Loucy (cell line): ENCODE measurements at regions not wholly inside any gene's neighbourhood (a gene's known extent, or its start where the extent isn't known, plus 50 kb on each side); places are given as distances from the start of the nearest gene placed in this dataset.

Experiments used
- H2AFZ ChIP-seq: fragments of 200-600 bp; sonication (generic); 2 replicates; pipeline ENCODE4 v1.6.0; 2016; ENCODE audit warnings: antibody characterized with exemption, mild to moderate bottlenecking, low read length, moderate library complexity
- H3F3A ChIP-seq: fragments of 200-600 bp; 2 replicates; pipeline ENCODE4 v1.6.0; 2016; ENCODE audit warnings: antibody characterized with exemption, low read depth, mild to moderate bottlenecking
- H3K27me3 ChIP-seq: fragments of 200-600 bp; sonication (generic); 2 replicates; pipeline ENCODE4 v1.6.1; 2014; ENCODE audit warnings: low read length, mild to moderate bottlenecking; ENCODE audit not compliant: insufficient read depth, poor library complexity, severe bottlenecking
- H3K36me3 ChIP-seq: fragments of 200-600 bp; sonication (generic); 2 replicates; pipeline ENCODE4 v1.6.1; 2016; ENCODE audit warnings: low read length; ENCODE audit not compliant: insufficient read depth
- H3K4me1 ChIP-seq: fragments of 200-600 bp; sonication (generic); 2 replicates; pipeline ENCODE4 v1.5.1; 2014; ENCODE audit warnings: low read length, mild to moderate bottlenecking; ENCODE audit not compliant: insufficient read depth, poor library complexity, severe bottlenecking
- H3K4me2 ChIP-seq: fragments of 200-600 bp; sonication (generic); 2 replicates; pipeline ENCODE4 v1.6.0; 2014; ENCODE audit warnings: antibody characterized with exemption, low read length, low read depth, mild to moderate bottlenecking; ENCODE audit not compliant: poor library complexity, severe bottlenecking
- H3K4me3 ChIP-seq: fragments of 200-600 bp; sonication (generic); 2 replicates; pipeline ENCODE4 v1.5.1; 2014; ENCODE audit warnings: low read length, mild to moderate bottlenecking, mixed read lengths; ENCODE audit not compliant: poor library complexity, severe bottlenecking
- H3K79me2 ChIP-seq: fragments of 200-600 bp; sonication (generic); 2 replicates; pipeline ENCODE4 v1.6.1; 2014; ENCODE audit warnings: low read length; ENCODE audit not compliant: insufficient read depth
- H3K9ac ChIP-seq: fragments of 200-600 bp; sonication (generic); 2 replicates; pipeline ENCODE4 v1.6.0; 2014; ENCODE audit warnings: mild to moderate bottlenecking, low read depth, low read length, moderate library complexity; ENCODE audit not compliant: poor library complexity, severe bottlenecking
- H3K9me2 ChIP-seq: fragments of 200-600 bp; sonication (generic); replicated peaks from 2 replicates; pipeline ENCODE4 v1.6.1; 2016; ENCODE audit warnings: low read depth, low read length, mixed read lengths
- H3K9me3 ChIP-seq: fragments of 200-600 bp; sonication (generic); 2 replicates; pipeline ENCODE4 v1.6.1; 2014; ENCODE audit warnings: mild to moderate bottlenecking, antibody characterized with exemption, low read length, low read depth; ENCODE audit not compliant: insufficient read depth
- H4K20me1 ChIP-seq: fragments of 200-600 bp; sonication (generic); 2 replicates; pipeline ENCODE4 v1.6.0; 2014; ENCODE audit warnings: antibody characterized with exemption, low read length, mild to moderate bottlenecking; ENCODE audit not compliant: insufficient read depth, poor library complexity, severe bottlenecking
- EZH2phosphoT487 ChIP-seq: fragments of 200-600 bp; IDR thresholded peaks from 2 replicates; pipeline ENCODE4 v1.6.1; 2018; ENCODE audit warnings: antibody characterized with exemption, mild to moderate bottlenecking, moderate library complexity, borderline replicate concordance
- TF ChIP-seq, protein P1 (sequence below): fragments of 200-600 bp; sonication (generic); conservative IDR thresholded peaks from 2 replicates; pipeline ENCODE4 v1.5.1; 2014; ENCODE audit warnings: mild to moderate bottlenecking, antibody characterized with exemption, low read length

GRCh38 chr9:91004484-91004883 is 202.9 kb downstream of the SYK start:
- Histone ChIP-seq H3K4me3 (no peak overlapping the region), H3K9me3 (no peaks in the 10 kb centered on the region), H3K36me3 (no peaks in the 10 kb centered on the region), H2AFZ (no peak overlapping the region), H3K27me3 (no peaks in the 10 kb centered on the region), H3K4me1 (no peaks in the 10 kb centered on the region), H4K20me1 (no peaks in the 10 kb centered on the region), H3K9ac (no peak overlapping the region), H3K9me2 (no peaks in the 10 kb centered on the region), H3K4me2 (no peak overlapping the region), H3F3A (no peaks in the 10 kb centered on the region), H3K79me2 (no peaks in the 10 kb centered on the region)
- TF ChIP-seq, protein P1, sequence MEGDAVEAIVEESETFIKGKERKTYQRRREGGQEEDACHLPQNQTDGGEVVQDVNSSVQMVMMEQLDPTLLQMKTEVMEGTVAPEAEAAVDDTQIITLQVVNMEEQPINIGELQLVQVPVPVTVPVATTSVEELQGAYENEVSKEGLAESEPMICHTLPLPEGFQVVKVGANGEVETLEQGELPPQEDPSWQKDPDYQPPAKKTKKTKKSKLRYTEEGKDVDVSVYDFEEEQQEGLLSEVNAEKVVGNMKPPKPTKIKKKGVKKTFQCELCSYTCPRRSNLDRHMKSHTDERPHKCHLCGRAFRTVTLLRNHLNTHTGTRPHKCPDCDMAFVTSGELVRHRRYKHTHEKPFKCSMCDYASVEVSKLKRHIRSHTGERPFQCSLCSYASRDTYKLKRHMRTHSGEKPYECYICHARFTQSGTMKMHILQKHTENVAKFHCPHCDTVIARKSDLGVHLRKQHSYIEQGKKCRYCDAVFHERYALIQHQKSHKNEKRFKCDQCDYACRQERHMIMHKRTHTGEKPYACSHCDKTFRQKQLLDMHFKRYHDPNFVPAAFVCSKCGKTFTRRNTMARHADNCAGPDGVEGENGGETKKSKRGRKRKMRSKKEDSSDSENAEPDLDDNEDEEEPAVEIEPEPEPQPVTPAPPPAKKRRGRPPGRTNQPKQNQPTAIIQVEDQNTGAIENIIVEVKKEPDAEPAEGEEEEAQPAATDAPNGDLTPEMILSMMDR: no peak
- no peak for TF ChIP-seq EZH2phosphoT487

DNA sequence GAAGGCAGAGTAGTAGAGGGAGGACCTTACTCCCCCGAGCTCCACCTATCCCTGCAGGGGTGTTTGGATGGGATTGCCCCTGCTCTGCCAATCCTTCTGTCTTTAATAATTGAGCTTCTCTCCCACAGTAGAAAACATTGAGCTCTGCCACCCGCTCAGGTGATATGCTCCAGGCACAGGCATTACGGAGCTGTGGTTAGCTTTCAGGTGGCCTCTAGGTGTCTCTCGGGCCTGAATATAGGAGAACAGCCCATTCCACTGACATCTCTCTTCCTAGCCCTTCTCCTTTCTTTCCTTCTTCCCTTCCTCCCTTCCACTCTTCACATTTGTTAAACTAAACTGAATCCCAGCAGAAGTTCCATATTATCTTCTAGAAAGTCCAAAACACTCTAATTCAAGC is 203.4 kb downstream of the SYK start:
- Histone ChIP-seq H3K9ac (no peak overlapping the region), H2AFZ (no peak overlapping the region), H3K4me2 (no peak overlapping the region), H3K9me2 (no peaks in the 10 kb centered on the region), H3K79me2 (no peaks in the 10 kb centered on the region), H3K27me3 (no peaks in the 10 kb centered on the region), H3F3A (no peaks in the 10 kb centered on the region), H3K9me3 (no peaks in the 10 kb centered on the region), H3K36me3 (no peaks in the 10 kb centered on the region), H3K4me1 (no peaks in the 10 kb centered on the region), H4K20me1 (no peaks in the 10 kb centered on the region), H3K4me3 (no peak overlapping the region)
- TF ChIP-seq, protein P1: no peak
- TF ChIP-seq EZH2phosphoT487: no peak

DNA sequence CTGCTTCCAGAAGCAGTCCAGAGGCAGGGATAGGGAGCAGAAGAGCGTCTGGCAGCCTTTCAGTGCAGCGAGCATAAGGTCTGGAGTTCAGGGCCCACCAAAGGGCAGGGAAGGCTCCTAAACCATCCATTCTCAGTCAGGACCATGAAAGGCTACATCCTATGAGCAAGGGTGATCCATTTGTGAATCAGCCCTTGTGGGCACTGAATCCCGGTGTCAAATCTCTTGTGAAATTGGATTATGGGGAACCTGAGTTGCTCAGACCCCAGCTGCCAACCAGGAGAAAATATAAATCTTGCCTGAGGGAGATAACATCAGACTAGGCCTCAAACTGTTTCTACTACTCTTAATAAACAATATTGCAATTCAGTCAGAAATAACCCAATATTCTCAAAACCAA is 204.4 kb downstream of the SYK start:
- Histone ChIP-seq H3K4me3 (no peak overlapping the region), H3K36me3 (no peaks in the 10 kb centered on the region), H3K9ac (no peak overlapping the region), H3F3A (no peaks in the 10 kb centered on the region), H4K20me1 (no peaks in the 10 kb centered on the region), H3K4me1 (no peaks in the 10 kb centered on the region), H3K9me3 (no peaks in the 10 kb centered on the region), H2AFZ (no peak overlapping the region), H3K27me3 (no peaks in the 10 kb centered on the region), H3K79me2 (no peaks in the 10 kb centered on the region), H3K4me2 (no peak overlapping the region), H3K9me2 (no peaks in the 10 kb centered on the region)
- no peak for TF ChIP-seq EZH2phosphoT487

- no peaks in the 10 kb centered on the region for H3K27me3 ChIP-seq
- no peaks in the 10 kb centered on the region for H3K36me3 ChIP-seq
- TF ChIP-seq EZH2phosphoT487: no peak
- TF ChIP-seq, protein P1: no peak
- H2AFZ ChIP-seq: no peak overlapping the region
- no peaks in the 10 kb centered on the region for H3K4me1 ChIP-seq
- no peaks in the 10 kb centered on the region for H3K9me2 ChIP-seq
- no peak overlapping the region for H3K4me2 ChIP-seq
- H3K79me2 ChIP-seq: no peaks in the 10 kb centered on the region
- H3K9ac ChIP-seq: no peak overlapping the region
- H4K20me1 ChIP-seq: no peaks in the 10 kb centered on the region
- H3F3A ChIP-seq: no peaks in the 10 kb centered on the region
- no peaks in the 10 kb centered on the region for H3K9me3 ChIP-seq
- no peak overlapping the region for H3K4me3 ChIP-seq
Measured at GRCh38 chr9:91008568-91008967, 206.9 kb downstream of the SYK start.
